ENCODE measurements at regions not wholly inside any gene's neighbourhood (a gene's known extent, or its start where the extent isn't known, plus 50 kb on each side); places are given as distances from the start of the nearest gene placed in this dataset.
"Not testable (repeated sequence)": the region's sequence is repeated elsewhere in the genome, so short reads cannot be mapped to it uniquely, and the experiment has no call there.

DNA sequence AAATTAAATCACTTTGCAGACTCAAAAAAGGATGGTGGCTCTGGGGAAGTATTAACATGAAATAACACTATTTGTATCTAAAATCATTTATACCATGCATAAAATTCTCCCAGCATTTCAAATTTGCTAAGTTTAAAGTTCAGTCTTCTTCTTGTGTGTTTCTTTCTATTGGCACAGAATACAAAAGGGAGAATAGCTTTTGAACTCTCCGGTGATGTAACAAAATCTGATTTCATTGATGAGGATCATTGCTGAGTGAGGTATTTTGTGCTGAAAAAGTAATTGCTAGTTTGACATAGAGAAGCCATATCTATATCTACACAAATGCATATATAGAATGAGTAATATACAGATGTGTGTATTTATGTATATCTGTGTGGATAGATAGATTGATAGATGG lies 174.8 kb downstream of the LACC1 start:
- TF ChIP-seq, protein P1, sequence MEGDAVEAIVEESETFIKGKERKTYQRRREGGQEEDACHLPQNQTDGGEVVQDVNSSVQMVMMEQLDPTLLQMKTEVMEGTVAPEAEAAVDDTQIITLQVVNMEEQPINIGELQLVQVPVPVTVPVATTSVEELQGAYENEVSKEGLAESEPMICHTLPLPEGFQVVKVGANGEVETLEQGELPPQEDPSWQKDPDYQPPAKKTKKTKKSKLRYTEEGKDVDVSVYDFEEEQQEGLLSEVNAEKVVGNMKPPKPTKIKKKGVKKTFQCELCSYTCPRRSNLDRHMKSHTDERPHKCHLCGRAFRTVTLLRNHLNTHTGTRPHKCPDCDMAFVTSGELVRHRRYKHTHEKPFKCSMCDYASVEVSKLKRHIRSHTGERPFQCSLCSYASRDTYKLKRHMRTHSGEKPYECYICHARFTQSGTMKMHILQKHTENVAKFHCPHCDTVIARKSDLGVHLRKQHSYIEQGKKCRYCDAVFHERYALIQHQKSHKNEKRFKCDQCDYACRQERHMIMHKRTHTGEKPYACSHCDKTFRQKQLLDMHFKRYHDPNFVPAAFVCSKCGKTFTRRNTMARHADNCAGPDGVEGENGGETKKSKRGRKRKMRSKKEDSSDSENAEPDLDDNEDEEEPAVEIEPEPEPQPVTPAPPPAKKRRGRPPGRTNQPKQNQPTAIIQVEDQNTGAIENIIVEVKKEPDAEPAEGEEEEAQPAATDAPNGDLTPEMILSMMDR (IDR thresholded peaks at IDR 0.05) = no peak
- no peak overlapping the region for H3K4me3 ChIP-seq
- no peak overlapping the region for H3K9ac ChIP-seq (ENCODE audit: low read depth in 2 of 2, low read length in 2 of 2)
- H3K27me3 ChIP-seq = no peaks in the 10 kb centered on the region
- DNase-seq = no peak
- no peaks in the 10 kb centered on the region for H3K36me3 ChIP-seq
- peaks cover 6% of the 10 kb centered on the region for H3K4me1 ChIP-seq
- H3K9me3 ChIP-seq = no peaks in the 10 kb centered on the region
- no peak overlapping the region for H3K27ac ChIP-seq
- intact Hi-C loops (cut with DNase I) = no loop called here

DNA sequence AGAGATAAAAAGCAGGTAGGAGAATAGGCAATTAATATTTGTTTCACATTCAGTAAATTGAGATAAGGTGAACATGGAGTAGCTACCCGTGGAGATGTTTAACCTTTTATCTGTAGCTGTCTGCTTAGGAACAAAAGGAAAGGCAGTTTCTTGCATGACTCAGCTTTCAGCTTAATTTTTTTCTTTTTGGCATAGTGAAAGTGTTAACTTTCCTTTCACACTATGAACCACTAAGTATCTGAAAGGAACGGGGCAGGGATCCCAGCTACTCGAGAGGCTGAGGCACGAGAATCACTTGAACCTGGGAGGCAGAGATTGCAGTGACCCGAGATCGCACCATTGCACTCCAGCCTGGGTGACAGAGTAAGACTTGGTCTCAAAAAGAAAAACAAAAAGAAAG lies 176.0 kb downstream of the LACC1 start:
- not testable (repeated sequence) for H3K27ac ChIP-seq, DNase-seq

DNA sequence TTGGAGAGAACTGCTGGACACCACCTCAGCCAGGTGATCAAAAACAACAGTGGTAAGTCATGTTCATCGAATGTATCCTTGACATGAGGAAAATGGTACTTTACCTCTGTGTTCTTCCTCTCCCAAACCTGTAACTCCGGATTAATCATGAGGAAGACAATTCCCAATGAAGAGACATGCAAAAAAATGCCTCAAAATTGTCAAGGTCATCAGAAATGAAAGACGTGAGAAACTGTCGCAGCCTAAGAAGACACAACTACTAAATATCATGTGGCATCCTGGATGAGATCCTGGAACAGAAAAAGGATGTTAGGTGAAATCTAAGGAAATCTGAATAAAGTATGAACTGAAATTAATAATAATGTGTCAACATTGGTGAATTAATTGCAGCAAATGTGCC lies 178.4 kb downstream of the LACC1 start:
- H3K27me3 ChIP-seq = no peaks in the 10 kb centered on the region
- no peak overlapping the region for H3K4me3 ChIP-seq
- H3K4me1 ChIP-seq = no peaks in the 10 kb centered on the region
- H3K27ac ChIP-seq = no peak overlapping the region
- H3K9ac ChIP-seq (ENCODE audit: low read depth in 2 of 2, low read length in 2 of 2) = no peak overlapping the region
- TF ChIP-seq, protein P1 (IDR thresholded peaks at IDR 0.05) = no peak
- intact Hi-C loops (cut with DNase I) = no loop called here
- no peaks in the 10 kb centered on the region for H3K36me3 ChIP-seq
- no peaks in the 10 kb centered on the region for H3K9me3 ChIP-seq
- DNase-seq = no peak

More for the DNA sequence above, 176.0 kb downstream of the LACC1 start:
- H3K27me3 ChIP-seq; intact Hi-C loops (cut with DNase I); H3K36me3 ChIP-seq; H3K9me3 ChIP-seq; H3K4me3 ChIP-seq; H3K4me1 ChIP-seq; H3K9ac ChIP-seq (ENCODE audit: low read depth in 2 of 2, low read length in 2 of 2): not testable (repeated sequence)

- intact Hi-C loops (cut with DNase I) = no loop called here
- H3K9ac ChIP-seq (ENCODE audit: low read depth in 2 of 2, low read length in 2 of 2) = no peak overlapping the region
- H3K27me3 ChIP-seq = no peaks in the 10 kb centered on the region
- no peaks in the 10 kb centered on the region for H3K36me3 ChIP-seq
- no peaks in the 10 kb centered on the region for H3K4me1 ChIP-seq
- no peak overlapping the region for H3K27ac ChIP-seq
- H3K9me3 ChIP-seq = no peaks in the 10 kb centered on the region
- TF ChIP-seq, protein P1 (IDR thresholded peaks at IDR 0.05) = no peak
- DNase-seq = no peak
- no peak overlapping the region for H3K4me3 ChIP-seq
These were observed 179.0 kb downstream of the LACC1 start for GRCh38 chr13:44058624-44059215.

DNA sequence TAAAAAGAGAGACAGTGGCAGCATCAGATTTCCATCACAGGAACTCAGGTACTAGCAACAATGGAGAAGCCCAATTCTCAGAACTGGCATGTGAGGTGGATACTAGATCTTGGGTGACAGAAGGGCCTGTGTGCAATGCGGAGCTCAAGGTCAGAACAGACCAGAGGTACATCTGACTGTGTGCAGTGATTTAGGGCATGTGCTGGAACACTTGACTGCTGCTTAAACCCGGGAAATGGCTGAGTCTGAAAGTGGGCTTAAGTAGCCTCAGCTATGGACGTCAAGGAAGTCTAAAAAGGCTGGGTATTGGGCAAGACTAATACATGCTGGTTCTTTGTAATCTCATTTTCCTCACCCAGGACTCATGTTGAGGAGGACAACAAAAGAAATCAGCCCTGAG lies 182.2 kb downstream of the LACC1 start:
- Histone ChIP-seq H3K36me3 (no peaks in the 10 kb centered on the region), H3K27ac (no peak overlapping the region), H3K9me3 (no peaks in the 10 kb centered on the region), H3K27me3 (no peaks in the 10 kb centered on the region), H3K4me1 (no peaks in the 10 kb centered on the region), H3K4me3 (no peak overlapping the region), H3K9ac (ENCODE audit: low read depth in 2 of 2, low read length in 2 of 2) (no peak overlapping the region)
- intact Hi-C loops (cut with DNase I) = no loop called here
- DNase-seq = no peak
- TF ChIP-seq, protein P1 (IDR thresholded peaks at IDR 0.05) = no peak

DNA sequence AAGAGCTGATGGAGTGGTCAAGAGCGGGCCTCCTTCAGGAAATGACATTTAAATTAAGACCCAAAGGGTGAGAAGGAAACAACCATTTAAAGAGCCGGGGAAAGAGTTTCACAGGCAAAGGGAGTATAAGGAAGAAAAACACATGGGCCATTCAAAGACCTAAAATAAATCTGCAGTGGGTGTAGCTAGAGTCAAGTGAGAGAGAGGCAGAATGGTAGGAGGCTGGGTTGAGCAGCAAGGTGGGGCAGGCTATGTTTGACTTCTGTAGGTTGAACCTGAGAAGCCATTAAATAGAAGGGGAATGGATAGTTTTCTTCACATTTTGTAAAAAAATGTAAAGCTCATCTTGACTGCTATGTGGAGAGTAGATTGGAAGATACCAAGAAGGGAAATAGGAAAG lies 183.8 kb downstream of the LACC1 start:
- Histone ChIP-seq H3K4me3 (no peak overlapping the region), H3K9me3 (no peaks in the 10 kb centered on the region), H3K27me3 (no peaks in the 10 kb centered on the region), H3K36me3 (no peaks in the 10 kb centered on the region), H3K27ac (no peak overlapping the region), H3K9ac (ENCODE audit: low read depth in 2 of 2, low read length in 2 of 2) (no peak overlapping the region), H3K4me1 (no peaks in the 10 kb centered on the region)
- intact Hi-C loops (cut with DNase I) = no loop called here
- no peak for DNase-seq
- TF ChIP-seq, protein P1 (IDR thresholded peaks at IDR 0.05) = no peak
